Gastrocnemius medialis (tissue), 4 donors: ENCODE measurements at regions not wholly inside any gene's neighbourhood (a gene's known extent, or its start where the extent isn't known, plus 50 kb on each side); places are given as distances from the start of the nearest gene placed in this dataset.

Experiments
- ATAC-seq, 2 donors: fragments of 150-250 bp; one replicate each; pipeline ENCODE4 v1.9.1; 2016
- DNase-seq, 2 donors: peaks; one replicate each; pipeline ENCODE4 v3.0.0-alpha.2; 2019
- H3K27ac ChIP-seq, 4 donors: fragments of 200-600 bp; sonication (generic); 1 replicate in 1 of 4; 2 replicates in 3 of 4; pipeline ENCODE4 v1.5.1; 2016 to 2018; ENCODE audit warnings: mild to moderate bottlenecking in 2 of 4, moderate library complexity in 1 of 4
- H3K27me3 ChIP-seq, 3 donors: fragments of 200-600 bp; sonication (generic) in 2 of 3; 1 replicate in 1 of 3; 2 replicates in 2 of 3; pipeline versions ENCODE4 v1.5.1 to v1.6.0; 2016 to 2019; ENCODE audit warnings: mild to moderate bottlenecking in 1 of 3, moderate library complexity in 1 of 3
- H3K36me3 ChIP-seq, 2 donors: fragments of 200-600 bp; sonication (generic) in 1 of 2; one replicate each; pipeline ENCODE4 v1.5.1; 2017 to 2018
- H3K4me1 ChIP-seq, 2 donors: fragments of 200-600 bp; sonication (generic) in 1 of 2; one replicate each; pipeline ENCODE4 v1.5.1; 2016 to 2017; ENCODE audit warnings: mild to moderate bottlenecking in 2 of 2
- H3K4me3 ChIP-seq, 4 donors: fragments of 200-600 bp; sonication (generic) in 3 of 4; 1 replicate in 1 of 4; 2 replicates in 3 of 4; pipeline ENCODE4 v1.5.1; 2016 to 2019; ENCODE audit warnings: mild to moderate bottlenecking in 2 of 4
- H3K9me3 ChIP-seq, 3 donors: fragments of 200-600 bp; sonication (generic) in 2 of 3; 1 replicate in 1 of 3; 2 replicates in 2 of 3; pipeline ENCODE4 v1.5.1; 2016 to 2019
- CTCF ChIP-seq, 5 experiments: fragments of 450-650 bp in 3 of 5; fragments of 200-600 bp in 2 of 5; sonication (generic) in 2 of 5; IDR thresholded peaks in 4 of 5; conservative IDR thresholded peaks in 1 of 5; 1 replicate in 4 of 5; 2 replicates in 1 of 5; pipeline ENCODE4 v1.5.1; 2016 to 2019; ENCODE audit warnings: antibody characterized with exemption in 5 of 5, mild to moderate bottlenecking in 3 of 5, moderate library complexity in 3 of 5
- POLR2A ChIP-seq, 2 donors: fragments of 450-650 bp; IDR thresholded peaks; one replicate each; pipeline ENCODE4 v1.6.1; 2017; ENCODE audit warnings: antibody characterized with exemption in 2 of 2, mild to moderate bottlenecking in 2 of 2, moderate library complexity in 2 of 2
- in situ Hi-C, 4 donors: fragments of 200-750 bp; cut with MboI; loops; one replicate each; pipeline versions ENCODE4 v1.15.0 to v1.8.0; 2017; ENCODE audit warnings: low sequenced_read_pairs in 4 of 4
- intact Hi-C: fragments of 100-400 bp; cut with DNase I; formaldehyde crosslinking; loops from one replicate; pipeline ENCODE4 v1.15.1; 2023; ENCODE audit warnings: low total_unique reads

- no peak overlapping the region for H3K4me3 ChIP-seq
- H3K27me3 ChIP-seq: no peaks in the 10 kb centered on the region
- no peaks in the 10 kb centered on the region for H3K36me3 ChIP-seq
- no peak for DNase-seq
- H3K9me3 ChIP-seq: no peaks in the 10 kb centered on the region
- in situ Hi-C loops (no loop called here), intact Hi-C loops (no loop called here)
- peak overlapping the region in 3 of 4 donors; percentile 31 to 34 (median 33) for H3K27ac ChIP-seq
- TF ChIP-seq POLR2A (IDR thresholded peaks at IDR 0.05) (no peak), CTCF (IDR thresholded peaks at IDR 0.05 in 4 of 5, conservative IDR thresholded peaks at IDR 0.05 in 1 of 5) (no peak)
- peaks cover 71 to 75% of the 10 kb centered on the region in 2 donors for H3K4me1 ChIP-seq
- no peak for ATAC-seq
Observed at GRCh38 chr17:77440560-77440981, 299.8 kb downstream of the SEC14L1 start.

GRCh38 chr17:77441130-77441920, 300.6 kb downstream of the SEC14L1 start:
- peaks cover 70 to 71% of the 10 kb centered on the region in 2 donors for H3K4me1 ChIP-seq
- ATAC-seq: no peak
- no peak overlapping the region for H3K4me3 ChIP-seq
- H3K27ac ChIP-seq: peak overlapping the region in 3 of 4 donors; percentile 31 to 34 (median 33)
- TF ChIP-seq CTCF (IDR thresholded peaks at IDR 0.05 in 4 of 5, conservative IDR thresholded peaks at IDR 0.05 in 1 of 5) (no peak), POLR2A (IDR thresholded peaks at IDR 0.05) (no peak)
- intact Hi-C loops (no loop called here), in situ Hi-C loops (no loop called here)
- no peak for DNase-seq
- no peaks in the 10 kb centered on the region for H3K9me3 ChIP-seq
- H3K27me3 ChIP-seq: no peaks in the 10 kb centered on the region
- no peaks in the 10 kb centered on the region for H3K36me3 ChIP-seq

GRCh38 chr17:77441940-77442339, 301.2 kb downstream of the SEC14L1 start:
- H3K36me3 ChIP-seq: no peaks in the 10 kb centered on the region
- H3K27ac ChIP-seq: no peak overlapping the region
- DNase-seq (no peak), ATAC-seq (no peak)
- peaks cover 64 to 65% of the 10 kb centered on the region in 2 donors for H3K4me1 ChIP-seq
- no peaks in the 10 kb centered on the region for H3K9me3 ChIP-seq
- TF ChIP-seq POLR2A (IDR thresholded peaks at IDR 0.05): no peak
- TF ChIP-seq CTCF (IDR thresholded peaks at IDR 0.05 in 4 of 5, conservative IDR thresholded peaks at IDR 0.05 in 1 of 5): no peak
- H3K4me3 ChIP-seq: no peak overlapping the region
- in situ Hi-C loops (no loop called here), intact Hi-C loops (no loop called here)
- H3K27me3 ChIP-seq: no peaks in the 10 kb centered on the region

GRCh38 chr17:77442976-77443747, 302.4 kb downstream of the SEC14L1 start:
- Histone ChIP-seq H3K4me1 (peaks cover 52 to 53% of the 10 kb centered on the region in 2 donors), H3K27ac (peak overlapping the region in 1 of 4 donors; percentile 57), H3K4me3 (no peak overlapping the region), H3K9me3 (no peaks in the 10 kb centered on the region), H3K36me3 (no peaks in the 10 kb centered on the region), H3K27me3 (no peaks in the 10 kb centered on the region)
- intact Hi-C loops: no loop called here
- ATAC-seq (no peak), DNase-seq (no peak)
- TF ChIP-seq CTCF (IDR thresholded peaks at IDR 0.05 in 4 of 5, conservative IDR thresholded peaks at IDR 0.05 in 1 of 5) (no peak), POLR2A (IDR thresholded peaks at IDR 0.05) (no peak)
- in situ Hi-C loops: no loop called here
